H9 (cell line): ENCODE measurements at regions not wholly inside any gene's neighbourhood (a gene's known extent, or its start where the extent isn't known, plus 50 kb on each side); places are given as distances from the start of the nearest gene placed in this dataset.

Experiments used
- DNase-seq: peaks from one replicate; pipeline ENCODE4 v3.0.0-alpha.2; 2017
- H2AFZ ChIP-seq: one replicate; pipeline ENCODE4 v1.6.1; 2013; ENCODE audit warnings: mild to moderate bottlenecking, low read length, control low read depth, moderate library complexity
- H2AK5ac ChIP-seq: 2 replicates; pipeline ENCODE4 v1.6.1; 2013; ENCODE audit warnings: low read length, control low read depth, mixed read lengths; ENCODE audit not compliant: insufficient read length
- H2BK120ac ChIP-seq: one replicate; pipeline ENCODE4 v1.6.1; 2013; ENCODE audit warnings: low read depth, mild to moderate bottlenecking, low read length, control low read depth, inconsistent platforms; ENCODE audit not compliant: poor library complexity, severe bottlenecking
- H2BK12ac ChIP-seq: 2 replicates; pipeline ENCODE4 v1.6.1; 2013; ENCODE audit warnings: low read length, control low read depth, mixed read lengths, low read depth; ENCODE audit not compliant: insufficient read length
- H2BK15ac ChIP-seq: 2 replicates; pipeline ENCODE4 v1.6.1; 2013; ENCODE audit warnings: low read depth, low read length, control low read depth
- H2BK20ac ChIP-seq: one replicate; pipeline ENCODE4 v1.6.1; 2013; ENCODE audit warnings: low read depth, mild to moderate bottlenecking, low read length, control low read depth, inconsistent platforms; ENCODE audit not compliant: poor library complexity, severe bottlenecking
- H2BK5ac ChIP-seq: 2 replicates; pipeline ENCODE4 v1.6.1; 2013; ENCODE audit warnings: low read length, control low read depth, mixed read lengths; ENCODE audit not compliant: insufficient read length
- H3K14ac ChIP-seq: 2 replicates; pipeline ENCODE4 v1.6.1; 2013; ENCODE audit warnings: low read length, control low read depth; ENCODE audit not compliant: insufficient read depth
- H3K18ac ChIP-seq: 2 replicates; pipeline ENCODE4 v1.6.1; 2013; ENCODE audit warnings: low read depth, mild to moderate bottlenecking, mixed read lengths, low read length, control low read depth; ENCODE audit not compliant: insufficient read length
- H3K23ac ChIP-seq: 2 replicates; pipeline ENCODE4 v1.6.1; 2013; ENCODE audit warnings: low read length, control low read depth, mixed read lengths, low read depth; ENCODE audit not compliant: insufficient read length
- H3K23me2 ChIP-seq: 2 replicates; pipeline ENCODE4 v1.6.1; 2013; ENCODE audit warnings: low read depth, mild to moderate bottlenecking, mixed read lengths, low read length, control low read depth; ENCODE audit not compliant: insufficient read length, poor library complexity, severe bottlenecking
- H3K27ac ChIP-seq: 2 replicates; pipeline ENCODE4 v1.5.1; 2013; ENCODE audit warnings: low read length, control low read depth, mixed read lengths, low read depth; ENCODE audit not compliant: insufficient read length
- H3K27me3 ChIP-seq: 2 replicates; pipeline ENCODE4 v1.6.1; 2013; ENCODE audit warnings: low read length, control low read depth, inconsistent platforms; ENCODE audit not compliant: insufficient read depth
- H3K4ac ChIP-seq: 2 replicates; pipeline ENCODE4 v1.6.1; 2013; ENCODE audit warnings: low read depth, mild to moderate bottlenecking, control low read depth, inconsistent platforms, low read length, moderate library complexity
- H3K4me1 ChIP-seq: 2 replicates; pipeline ENCODE4 v1.6.1; 2013; ENCODE audit warnings: low read length, control low read depth, inconsistent platforms; ENCODE audit not compliant: insufficient read depth
- H3K4me2 ChIP-seq: 2 replicates; pipeline ENCODE4 v1.6.1; 2013; ENCODE audit warnings: low read length, control low read depth, mixed read lengths; ENCODE audit not compliant: insufficient read length, insufficient read depth
- H3K56ac ChIP-seq: 2 replicates; pipeline ENCODE4 v1.6.1; 2013; ENCODE audit warnings: low read depth, mild to moderate bottlenecking, mixed read lengths, low read length, control low read depth; ENCODE audit not compliant: insufficient read length
- H3K79me1 ChIP-seq: 2 replicates; pipeline ENCODE4 v1.6.1; 2013; ENCODE audit warnings: low read depth, mild to moderate bottlenecking, moderate library complexity, low read length, control low read depth, inconsistent platforms; ENCODE audit not compliant: insufficient read depth, poor library complexity, severe bottlenecking
- H3K79me2 ChIP-seq: 2 replicates; pipeline ENCODE4 v1.6.1; 2013; ENCODE audit warnings: low read length, control low read depth, inconsistent platforms; ENCODE audit not compliant: insufficient read depth
- H3K9ac ChIP-seq: 2 replicates; pipeline ENCODE4 v1.6.1; 2013; ENCODE audit warnings: low read length, control low read depth, mixed read lengths; ENCODE audit not compliant: insufficient read length; ENCODE audit errors: extremely low read depth
- H3K9me3 ChIP-seq: one replicate; pipeline ENCODE4 v1.6.1; 2013; ENCODE audit warnings: low read depth, low read length, inconsistent platforms; ENCODE audit not compliant: control insufficient read depth
- H3T11ph ChIP-seq: one replicate; pipeline ENCODE4 v1.6.1; 2013; ENCODE audit warnings: mild to moderate bottlenecking, low read length, control low read depth, inconsistent platforms
- H4K20me1 ChIP-seq: one replicate; pipeline ENCODE4 v1.6.1; 2013; ENCODE audit not compliant: control insufficient read depth, insufficient read length, insufficient read depth
- H4K5ac ChIP-seq: 2 replicates; pipeline ENCODE4 v1.6.1; 2013; ENCODE audit warnings: low read depth, mild to moderate bottlenecking, mixed read lengths, low read length, control low read depth; ENCODE audit not compliant: insufficient read length
- H4K8ac ChIP-seq: replicated peaks from 2 replicates; pipeline ENCODE4 v1.6.1; 2013; ENCODE audit warnings: low read length, control low read depth, mixed read lengths, low read depth; ENCODE audit not compliant: insufficient read length
- H4K91ac ChIP-seq: 2 replicates; pipeline ENCODE4 v1.6.1; 2013; ENCODE audit warnings: low read depth, mild to moderate bottlenecking, moderate library complexity, mixed read lengths, low read length, control low read depth; ENCODE audit not compliant: insufficient read length
- H3K27ac Mint-ChIP-seq, 3 experiments: 2 replicates in 2 of 3; 3 replicates in 1 of 3; pipeline ENCODE4 v1.8.0; 2020 to 2021; ENCODE audit warnings: mixed read lengths in 3 of 3, mild to moderate bottlenecking in 1 of 3, moderate library complexity in 1 of 3
- H3K27me3 Mint-ChIP-seq: 2 replicates; pipeline ENCODE4 v1.8.0; 2021; ENCODE audit warnings: low read depth, mild to moderate bottlenecking, moderate library complexity, mixed read lengths
- H3K36me3 Mint-ChIP-seq, 3 experiments: 2 replicates in 2 of 3; 3 replicates in 1 of 3; pipeline ENCODE4 v1.8.0; 2020 to 2021; ENCODE audit warnings: low read depth in 3 of 3, mixed read lengths in 3 of 3; ENCODE audit not compliant: insufficient read depth in 1 of 3
- H3K4me1 Mint-ChIP-seq, 2 experiments: 2 replicates each; pipeline ENCODE4 v1.8.0; 2020; ENCODE audit warnings: mixed read lengths in 2 of 2
- H3K4me3 Mint-ChIP-seq, 2 experiments: 2 replicates in 1 of 2; 3 replicates in 1 of 2; pipeline ENCODE4 v1.8.0; 2020 to 2021; ENCODE audit warnings: mild to moderate bottlenecking in 2 of 2, mixed read lengths in 2 of 2, moderate library complexity in 1 of 2
- H3K9me3 Mint-ChIP-seq, 2 experiments: 2 replicates in 1 of 2; 3 replicates in 1 of 2; pipeline ENCODE4 v1.8.0; 2020; ENCODE audit warnings: mild to moderate bottlenecking in 2 of 2, mixed read lengths in 2 of 2, moderate library complexity in 1 of 2
- CTCF ChIP-seq: fragments of 200-600 bp; sonication (generic); conservative IDR thresholded peaks from 3 replicates; pipeline ENCODE4 v1.8.0; 2021; ENCODE audit warnings: antibody characterized with exemption, mild to moderate bottlenecking
- WGBS: extraction: QIAGEN DNeasy Blood & Tissue Kit; methylation state at CpG from one replicate; pipeline ENCODE4 v1.1.7; 2013; ENCODE audit warnings: missing lambda C conversion rate, low lambda C conversion rate, mixed read lengths; ENCODE audit not compliant: insufficient read length; ENCODE audit errors: extremely low coverage; 5-methylcytosine and 5-hydroxymethylcytosine counted together

GRCh38 chr6:165714907-165715306, 51.9 kb upstream of the PDE10A start:
- Histone ChIP-seq H3T11ph (no peak overlapping the region), H3K79me2 (no peaks in the 10 kb centered on the region), H3K4me2 (no peak overlapping the region), H4K91ac (no peak overlapping the region), H2BK20ac (no peak overlapping the region), H2BK15ac (no peak overlapping the region), H3K9ac (no peak overlapping the region), H3K23me2 (no peaks in the 10 kb centered on the region), H3K9me3 (no peaks in the 10 kb centered on the region), H4K8ac (no peak overlapping the region), H3K4ac (no peak overlapping the region), H3K4me1 (no peaks in the 10 kb centered on the region), H4K20me1 (no peaks in the 10 kb centered on the region), H3K56ac (no peak overlapping the region), H3K14ac (no peak overlapping the region), H2BK5ac (no peak overlapping the region), H3K23ac (no peak overlapping the region), H4K5ac (no peak overlapping the region), H2AFZ (no peak overlapping the region), H2BK12ac (no peak overlapping the region), H2AK5ac (no peak overlapping the region), H3K27me3 (no peaks in the 10 kb centered on the region), H3K18ac (no peak overlapping the region), H2BK120ac (no peak overlapping the region), H3K27ac (no peak overlapping the region), H3K79me1 (no peaks in the 10 kb centered on the region)
- DNase-seq, result no peak
- WGBS, result no CpG with 5 or more reads among the region's 18 CpGs
- no peak overlapping the region for H3K4me3 Mint-ChIP-seq
- H3K4me1 Mint-ChIP-seq, result peaks cover 0 to 4% of the 10 kb centered on the region in 2 experiments; a peak in 1 of 4 replicates
- H3K9me3 Mint-ChIP-seq, result no peaks in the 10 kb centered on the region
- H3K27ac Mint-ChIP-seq, result no peak overlapping the region; a peak in 1 of 7 replicates
- H3K36me3 Mint-ChIP-seq, result no peaks in the 10 kb centered on the region; a peak in 2 of 7 replicates
- no peaks in the 10 kb centered on the region; the same call in 1 of the 2 replicates for H3K27me3 Mint-ChIP-seq
- TF ChIP-seq CTCF, result no peak
